Central memory CD8-positive, alpha-beta T cell (primary cell): ENCODE measurements at regions not wholly inside any gene's neighbourhood (a gene's known extent, or its start where the extent isn't known, plus 50 kb on each side); places are given as distances from the start of the nearest gene placed in this dataset.
"Not testable (repeated sequence)": the region's sequence is repeated elsewhere in the genome, so short reads cannot be mapped to it uniquely, and the experiment has no call there.

Experiments
- ATAC-seq: fragments of 150-1000 bp; cut with Tn5 transposase; replicated peaks from 2 replicates; pipeline ENCODE4 v1.10.0; 2022; ENCODE audit warnings: mild to moderate bottlenecking, moderate FRiP score, moderate number of reproducible peaks; ENCODE audit not compliant: poor library complexity, severe bottlenecking; ENCODE audit errors: extremely low read depth
- DNase-seq, 2 donors: peaks; one replicate each; pipeline ENCODE4 v3.0.0; 2021; ENCODE audit warnings: low spot score in 2 of 2
- H3K27ac Mint-ChIP-seq: one replicate; pipeline ENCODE4 v1.8.0; 2022; ENCODE audit warnings: low read depth, mild to moderate bottlenecking, moderate library complexity, mixed read lengths
- H3K27me3 Mint-ChIP-seq: one replicate; pipeline ENCODE4 v1.8.0; 2022; ENCODE audit warnings: mixed read lengths
- H3K36me3 Mint-ChIP-seq: one replicate; pipeline ENCODE4 v1.8.0; 2022; ENCODE audit warnings: mild to moderate bottlenecking, moderate library complexity, mixed read lengths; ENCODE audit not compliant: insufficient read depth
- H3K4me1 Mint-ChIP-seq: one replicate; pipeline ENCODE4 v1.8.0; 2022; ENCODE audit warnings: mixed read lengths
- H3K4me3 Mint-ChIP-seq: one replicate; pipeline ENCODE4 v1.8.0; 2022; ENCODE audit warnings: mild to moderate bottlenecking, moderate library complexity, mixed read lengths
- H3K9me3 Mint-ChIP-seq: one replicate; pipeline ENCODE4 v1.8.0; 2022; ENCODE audit warnings: mixed read lengths

DNA sequence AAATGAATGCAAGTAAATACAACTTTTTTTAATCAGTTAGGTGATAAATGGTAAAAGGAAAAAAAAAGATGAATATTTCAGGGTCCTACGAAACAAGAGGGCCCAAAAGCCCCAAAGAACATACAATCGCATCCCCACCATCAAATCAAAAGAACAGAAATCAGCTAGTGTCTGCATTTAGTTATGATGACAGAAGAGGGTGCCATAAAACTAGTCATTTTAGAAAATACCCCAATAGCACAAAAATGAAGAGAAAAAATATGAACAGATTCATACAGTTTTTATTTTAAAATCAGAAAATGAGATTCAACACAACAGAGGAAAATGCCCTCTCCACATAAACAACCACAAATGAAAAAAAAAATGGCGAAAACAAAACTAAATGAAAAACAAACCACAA is 905.5 kb downstream of the REEP3 start:
- Mint-ChIP-seq H3K4me1 (no peaks in the 10 kb centered on the region), H3K27me3 (no peaks in the 10 kb centered on the region), H3K27ac (no peak overlapping the region), H3K4me3 (no peak overlapping the region), H3K36me3 (no peaks in the 10 kb centered on the region), H3K9me3 (peaks cover 6% of the 10 kb centered on the region)
- DNase-seq (no peak), ATAC-seq (no peak)

- no peak for DNase-seq
- no peaks in the 10 kb centered on the region for H3K36me3 Mint-ChIP-seq
Measured at GRCh38 chr10:64430690-64431323, 909.6 kb downstream of the REEP3 start.

DNA sequence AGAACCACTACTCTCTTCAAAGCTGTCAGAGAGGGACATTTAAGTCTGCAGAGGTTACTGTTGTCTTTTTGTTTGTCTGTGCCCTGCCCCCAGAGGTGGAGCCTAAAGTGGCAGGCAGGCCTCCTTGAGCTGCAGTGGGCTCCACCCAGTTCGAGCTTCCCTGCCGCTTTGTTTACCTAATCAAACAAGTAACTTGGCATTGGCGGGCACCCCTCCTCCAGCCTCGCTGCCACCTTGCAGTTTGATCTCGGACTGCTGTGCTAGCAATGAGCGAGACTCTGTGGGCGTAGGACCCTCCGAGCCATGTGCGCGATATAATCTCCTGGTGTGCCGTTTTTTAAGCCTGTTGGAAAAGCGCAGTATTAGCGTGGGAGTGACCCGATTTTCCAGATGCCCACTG is 920.7 kb downstream of the REEP3 start:
- not testable (repeated sequence) for H3K4me3 Mint-ChIP-seq, H3K36me3 Mint-ChIP-seq, DNase-seq, ATAC-seq, H3K27ac Mint-ChIP-seq, H3K4me1 Mint-ChIP-seq, H3K27me3 Mint-ChIP-seq
- peaks cover 14% of the 10 kb centered on the region for H3K9me3 Mint-ChIP-seq

More at GRCh38 chr10:64430690-64431323, 909.6 kb downstream of the REEP3 start:
- ATAC-seq: no peak
- Mint-ChIP-seq H3K4me1 (no peaks in the 10 kb centered on the region), H3K27me3 (no peaks in the 10 kb centered on the region), H3K27ac (no peak overlapping the region), H3K9me3 (peaks cover 12% of the 10 kb centered on the region), H3K4me3 (no peak overlapping the region)

DNA sequence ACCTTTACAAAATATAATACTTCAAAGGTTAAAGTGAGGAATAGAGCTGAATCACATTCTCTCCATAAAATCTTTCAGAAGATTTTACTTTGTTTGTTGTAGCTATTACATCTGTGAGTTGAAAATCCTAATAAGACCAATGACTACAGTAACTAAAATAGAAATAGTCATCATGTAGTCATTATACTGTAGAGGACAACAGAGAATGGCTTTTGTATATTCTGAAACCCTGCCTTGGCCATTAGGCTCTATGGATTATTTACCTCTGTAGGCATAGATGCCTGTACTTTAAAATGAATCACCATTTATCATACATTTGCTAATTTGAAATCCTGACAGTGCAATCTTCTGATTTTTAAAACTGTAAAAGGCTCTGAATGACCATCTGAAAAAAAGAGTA is 923.0 kb downstream of the REEP3 start:
- no peak for ATAC-seq

GRCh38 chr10:64444564-64444963 is 923.4 kb downstream of the REEP3 start:
- Mint-ChIP-seq H3K27ac (no peak overlapping the region), H3K36me3 (no peaks in the 10 kb centered on the region), H3K27me3 (no peaks in the 10 kb centered on the region), H3K4me1 (no peaks in the 10 kb centered on the region), H3K9me3 (peaks cover 6% of the 10 kb centered on the region), H3K4me3 (no peak overlapping the region)
- DNase-seq (no peak), ATAC-seq (no peak)

More for the DNA sequence above, 923.0 kb downstream of the REEP3 start:
- no peaks in the 10 kb centered on the region for H3K36me3 Mint-ChIP-seq
- peaks cover 10% of the 10 kb centered on the region for H3K9me3 Mint-ChIP-seq
- no peaks in the 10 kb centered on the region for H3K27me3 Mint-ChIP-seq
- H3K4me3 Mint-ChIP-seq: no peak overlapping the region
- H3K27ac Mint-ChIP-seq: no peak overlapping the region
- DNase-seq: no peak
- H3K4me1 Mint-ChIP-seq: no peaks in the 10 kb centered on the region

DNA sequence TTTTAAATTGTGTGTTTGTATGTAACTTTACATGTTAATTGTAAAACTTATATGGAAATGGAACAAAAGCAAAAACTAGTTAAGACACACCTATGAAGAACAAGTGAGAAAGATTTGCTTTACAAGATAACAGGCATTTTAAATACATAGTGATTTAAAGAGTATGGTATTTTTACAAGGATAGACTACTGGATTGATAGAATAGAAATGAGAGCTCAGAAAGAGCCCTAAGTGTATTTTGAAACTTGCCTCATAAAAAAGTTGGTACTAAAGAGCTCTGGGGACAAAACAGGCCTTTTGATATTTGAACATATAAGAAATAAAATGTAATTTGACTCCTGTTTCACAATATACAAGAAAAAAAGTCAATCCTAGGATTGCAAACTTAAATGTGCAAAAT is 928.4 kb downstream of the REEP3 start:
- no peaks in the 10 kb centered on the region for H3K4me1 Mint-ChIP-seq
- H3K9me3 Mint-ChIP-seq: no peaks in the 10 kb centered on the region
- H3K27me3 Mint-ChIP-seq: no peaks in the 10 kb centered on the region
- no peak overlapping the region for H3K4me3 Mint-ChIP-seq
- no peak overlapping the region for H3K27ac Mint-ChIP-seq
- no peaks in the 10 kb centered on the region for H3K36me3 Mint-ChIP-seq
- ATAC-seq: no peak
- no peak for DNase-seq

- H3K27ac Mint-ChIP-seq: no peak overlapping the region
- no peak for DNase-seq
- H3K27me3 Mint-ChIP-seq: no peaks in the 10 kb centered on the region
- H3K9me3 Mint-ChIP-seq: no peaks in the 10 kb centered on the region
- H3K4me1 Mint-ChIP-seq: no peaks in the 10 kb centered on the region
- no peak overlapping the region for H3K4me3 Mint-ChIP-seq
- no peak for ATAC-seq
- no peaks in the 10 kb centered on the region for H3K36me3 Mint-ChIP-seq
Measured at GRCh38 chr10:64450312-64450711, 929.1 kb downstream of the REEP3 start.

DNA sequence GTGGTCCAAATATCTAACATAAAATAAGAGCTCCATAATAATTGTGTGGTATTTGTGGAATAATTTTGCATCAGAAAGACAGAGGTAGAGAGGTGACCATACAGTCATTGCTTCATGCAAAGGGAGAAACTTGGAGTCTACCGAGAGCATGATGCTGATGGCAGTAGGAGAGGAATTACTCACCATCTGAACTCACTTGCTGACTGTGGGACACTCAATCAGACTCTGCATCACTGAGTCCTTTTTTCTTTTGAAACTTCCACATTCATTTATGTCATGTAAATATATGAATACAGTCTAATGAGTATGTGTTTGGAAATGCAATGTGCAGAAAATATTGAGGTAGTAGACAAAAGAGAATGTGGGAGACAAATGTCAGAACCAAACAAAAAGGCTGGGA is 933.8 kb downstream of the REEP3 start:
- Mint-ChIP-seq H3K9me3 (no peaks in the 10 kb centered on the region), H3K36me3 (no peaks in the 10 kb centered on the region), H3K27me3 (no peaks in the 10 kb centered on the region), H3K4me1 (no peaks in the 10 kb centered on the region), H3K4me3 (no peak overlapping the region), H3K27ac (no peak overlapping the region)
- ATAC-seq (no peak), DNase-seq (no peak)

DNA sequence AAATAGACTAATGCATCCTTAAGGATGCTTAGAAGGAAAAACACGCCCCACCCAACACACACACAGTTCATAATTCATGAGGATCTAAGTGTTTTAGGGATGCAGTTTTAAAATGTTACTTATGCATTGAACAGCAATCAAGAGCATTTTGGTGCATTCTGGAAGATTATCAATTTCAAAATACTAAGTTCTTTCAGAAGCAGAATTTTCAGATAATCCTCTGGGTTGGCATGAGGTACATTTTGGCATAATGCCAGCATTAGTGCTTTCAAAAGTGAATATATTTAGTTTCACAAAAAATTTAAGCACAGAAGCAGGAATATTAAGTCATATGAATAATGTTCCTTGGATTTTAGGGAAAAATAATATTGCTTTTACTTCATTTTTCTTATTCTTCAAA is 937.1 kb downstream of the REEP3 start:
- Mint-ChIP-seq H3K27me3 (no peaks in the 10 kb centered on the region), H3K27ac (no peak overlapping the region), H3K4me3 (no peak overlapping the region)

DNA sequence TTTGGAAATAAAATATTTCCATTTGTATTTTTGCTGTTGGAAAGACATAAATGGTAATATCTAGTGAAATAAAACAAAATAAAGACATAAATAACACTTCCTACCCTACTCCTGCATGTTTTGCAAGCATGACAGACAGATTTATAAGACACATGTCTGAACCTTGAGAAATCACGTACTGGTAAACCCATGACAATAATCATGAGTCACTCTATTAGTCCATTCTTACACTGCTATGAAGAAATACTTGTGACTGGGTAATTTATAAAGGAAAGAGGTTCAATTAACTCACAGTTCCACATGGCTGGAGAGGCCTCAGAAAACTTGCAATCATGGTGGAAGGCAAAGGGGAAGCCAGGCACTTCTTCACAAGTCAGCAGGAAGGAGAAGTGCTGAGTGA is 942.2 kb downstream of the REEP3 start:
- Mint-ChIP-seq H3K27me3 (no peaks in the 10 kb centered on the region), H3K4me3 (no peak overlapping the region), H3K9me3 (peaks cover 30% of the 10 kb centered on the region), H3K36me3 (no peaks in the 10 kb centered on the region), H3K4me1 (no peaks in the 10 kb centered on the region), H3K27ac (no peak overlapping the region)
- ATAC-seq (no peak), DNase-seq (no peak)

More for the DNA sequence above, 937.1 kb downstream of the REEP3 start:
- Mint-ChIP-seq H3K9me3 (peaks cover 11% of the 10 kb centered on the region), H3K36me3 (no peaks in the 10 kb centered on the region), H3K4me1 (no peaks in the 10 kb centered on the region)
- DNase-seq (no peak), ATAC-seq (no peak)

GRCh38 chr10:64465653-64466052 is 944.5 kb downstream of the REEP3 start:
- Mint-ChIP-seq H3K4me3 (no peak overlapping the region), H3K36me3 (no peaks in the 10 kb centered on the region), H3K4me1 (no peaks in the 10 kb centered on the region), H3K27ac (no peak overlapping the region), H3K9me3 (peaks cover 40% of the 10 kb centered on the region), H3K27me3 (no peaks in the 10 kb centered on the region)
- ATAC-seq: no peak
- DNase-seq: no peak

- Mint-ChIP-seq H3K27ac (no peak overlapping the region), H3K27me3 (no peaks in the 10 kb centered on the region), H3K4me3 (no peak overlapping the region), H3K9me3 (peaks cover 44% of the 10 kb centered on the region), H3K4me1 (no peaks in the 10 kb centered on the region), H3K36me3 (peaks cover 2% of the 10 kb centered on the region)
- no peak for ATAC-seq
- DNase-seq: no peak
Measured at GRCh38 chr10:64468219-64468618, 947.0 kb downstream of the REEP3 start.

GRCh38 chr10:64476506-64476905 is 955.3 kb downstream of the REEP3 start:
- DNase-seq: no peak
- Mint-ChIP-seq H3K4me3 (no peak overlapping the region), H3K36me3 (no peaks in the 10 kb centered on the region), H3K27me3 (no peaks in the 10 kb centered on the region), H3K4me1 (no peaks in the 10 kb centered on the region), H3K9me3 (peaks cover 24% of the 10 kb centered on the region), H3K27ac (no peak overlapping the region)
- ATAC-seq: no peak
